ENCODE measurements at regions not wholly inside any gene's neighbourhood (a gene's known extent, or its start where the extent isn't known, plus 50 kb on each side); places are given as distances from the start of the nearest gene placed in this dataset.

- Histone ChIP-seq H3K27me3 (ENCODE audit: control insufficient read depth, insufficient read depth, low read length) (no peaks in the 10 kb centered on the region), H3K36me3 (ENCODE audit: control insufficient read depth, insufficient read depth, low read length) (no peaks in the 10 kb centered on the region), H3K27ac (ENCODE audit: low read depth, low read length) (no peak overlapping the region), H3K9ac (ENCODE audit: low read length) (no peak overlapping the region), H3K4me3 (ENCODE audit: low read depth, low read length) (no peak overlapping the region), H3K9me3 (ENCODE audit: control insufficient read depth, insufficient read depth, low read depth, low read length) (peaks cover 46% of the 10 kb centered on the region), H3K4me1 (ENCODE audit: control insufficient read depth, insufficient read depth, low read length) (no peaks in the 10 kb centered on the region)
Measured at GRCh38 chr4:4961936-4962335, 57.3 kb downstream of the CYTL1 start.

DNA sequence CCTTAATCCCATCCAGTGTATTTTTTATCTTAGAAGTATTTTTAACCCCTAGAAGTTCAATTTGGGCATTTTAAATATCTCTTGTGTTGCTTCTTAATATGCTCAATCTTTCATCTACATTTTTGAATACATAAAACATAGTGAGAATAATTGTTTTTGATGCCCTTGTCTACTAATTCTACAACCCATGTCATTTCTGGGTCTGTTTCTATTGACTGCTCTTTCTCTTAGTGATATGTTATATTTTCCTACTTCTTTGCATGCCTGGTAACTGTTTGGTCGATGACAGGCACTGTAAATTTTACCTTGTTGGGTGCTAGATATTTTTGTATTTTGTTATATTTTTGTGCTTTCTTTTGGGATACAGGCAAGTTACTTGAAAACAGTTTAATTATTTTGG is 56.3 kb downstream of the CYTL1 start:
- Histone ChIP-seq H3K27ac (ENCODE audit: low read depth, low read length) (no peak overlapping the region), H3K27me3 (ENCODE audit: control insufficient read depth, insufficient read depth, low read length) (no peaks in the 10 kb centered on the region), H3K9me3 (ENCODE audit: control insufficient read depth, insufficient read depth, low read depth, low read length) (peaks cover 46% of the 10 kb centered on the region), H3K4me1 (ENCODE audit: control insufficient read depth, insufficient read depth, low read length) (no peaks in the 10 kb centered on the region), H3K36me3 (ENCODE audit: control insufficient read depth, insufficient read depth, low read length) (no peaks in the 10 kb centered on the region), H3K9ac (ENCODE audit: low read length) (no peak overlapping the region), H3K4me3 (ENCODE audit: low read depth, low read length) (no peak overlapping the region)

Measured in HUES6 (cell line).